Ectodermal cell (in vitro differentiated cells): ENCODE measurements at regions not wholly inside any gene's neighbourhood (a gene's known extent, or its start where the extent isn't known, plus 50 kb on each side); places are given as distances from the start of the nearest gene placed in this dataset.
A peak's percentile ranks its signal among the peaks of the same experiment; 100 is the strongest.
"Not testable (repeated sequence)": the region's sequence is repeated elsewhere in the genome, so short reads cannot be mapped to it uniquely, and the experiment has no call there.

Experiments
- H3K27ac ChIP-seq: 2 replicates; pipeline ENCODE4 v1.7.0; 2013; ENCODE audit warnings: mild to moderate bottlenecking, low read depth, low read length; ENCODE audit not compliant: insufficient read depth, poor library complexity, severe bottlenecking
- H3K27me3 ChIP-seq: 2 replicates; pipeline ENCODE4 v1.7.0; 2013; ENCODE audit warnings: mild to moderate bottlenecking, low read length; ENCODE audit not compliant: insufficient read depth, control insufficient read depth, poor library complexity, severe bottlenecking
- H3K36me3 ChIP-seq: one replicate; pipeline ENCODE4 v1.7.0; 2013; ENCODE audit warnings: low read length; ENCODE audit not compliant: control insufficient read depth, insufficient read depth
- H3K4me1 ChIP-seq: one replicate; pipeline ENCODE4 v1.7.0; 2013; ENCODE audit warnings: low read length; ENCODE audit not compliant: control insufficient read depth, insufficient read depth
- H3K4me3 ChIP-seq: 2 replicates; pipeline ENCODE4 v1.7.0; 2013; ENCODE audit warnings: low read depth, low read length, control low read depth; ENCODE audit not compliant: insufficient read depth
- H3K9me3 ChIP-seq: 2 replicates; pipeline ENCODE4 v1.7.0; 2013; ENCODE audit warnings: mild to moderate bottlenecking, low read length, moderate library complexity; ENCODE audit not compliant: control insufficient read depth
- whole genome bisulfite sequencing, 2 experiments: methylation state at CpG; one replicate each; pipeline ENCODE4 v1.1.7; 2013; ENCODE audit warnings: missing lambda C conversion rate in 2 of 2; 5-methylcytosine and 5-hydroxymethylcytosine counted together

GRCh38 chr1:143905214-143906179 lies 66.3 kb downstream of the FAM72C start:
- H3K4me3 ChIP-seq = peak overlapping the region; percentile 29
- H3K4me1 ChIP-seq, H3K27ac ChIP-seq, H3K27me3 ChIP-seq, H3K9me3 ChIP-seq, H3K36me3 ChIP-seq: not testable (repeated sequence)
- WGBS, 2 experiments = 2% methylated on average over 30 to 31 of the region's 62 CpGs

DNA sequence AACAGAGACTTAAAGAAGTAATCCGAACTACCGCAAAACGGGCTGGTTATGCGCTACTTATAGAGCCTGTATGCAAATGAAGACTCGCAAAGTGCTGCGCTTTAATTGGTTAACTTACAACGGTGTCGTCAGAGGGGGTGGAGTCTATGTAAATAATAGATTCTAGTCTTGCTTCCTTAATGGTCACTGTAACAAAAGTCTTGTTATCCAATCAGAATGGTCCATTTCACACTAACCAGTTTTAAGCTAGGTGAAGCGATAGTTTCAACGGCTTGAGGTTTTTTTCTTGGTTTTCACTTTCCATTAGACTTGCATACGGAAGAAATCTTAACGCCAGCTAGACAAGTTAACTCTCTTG lies 67.2 kb downstream of the FAM72C start:
- H3K9me3 ChIP-seq, H3K36me3 ChIP-seq, H3K27me3 ChIP-seq, H3K27ac ChIP-seq, H3K4me1 ChIP-seq: not testable (repeated sequence)
- peak overlapping the region; percentile 29 for H3K4me3 ChIP-seq
- WGBS, 2 experiments = 0 to 3% methylated on average over 2 to 4 of the region's 12 CpGs

- H3K9me3 ChIP-seq, H3K4me1 ChIP-seq, H3K27me3 ChIP-seq, H3K27ac ChIP-seq, H3K36me3 ChIP-seq: not testable (repeated sequence)
- H3K4me3 ChIP-seq = peak overlapping the region; percentile 29
- WGBS, 2 experiments = 17 to 19% methylated on average over 35 to 39 of the region's 48 CpGs
Observed at GRCh38 chr1:143903899-143904621, 67.7 kb downstream of the FAM72C start.

DNA sequence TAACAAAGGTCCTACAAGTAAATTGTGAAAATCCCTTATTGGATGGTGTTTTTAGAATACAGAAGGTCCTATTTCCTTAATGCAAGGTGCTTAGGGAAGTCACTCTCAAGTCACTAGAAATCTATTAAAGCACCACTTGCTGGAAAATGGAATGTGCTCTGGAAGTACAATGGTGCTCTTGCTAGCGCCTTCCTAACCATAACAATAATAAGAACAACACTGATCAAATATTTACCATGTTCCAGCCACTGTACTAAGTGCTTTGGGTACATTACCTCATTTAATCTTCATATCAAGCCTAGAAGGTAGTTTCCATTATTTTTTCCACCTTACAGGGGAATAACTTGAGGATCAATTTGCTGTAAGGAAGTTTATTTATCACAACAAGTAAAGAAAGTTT lies 75.4 kb downstream of the FAM72C start:
- H3K9me3 ChIP-seq, H3K36me3 ChIP-seq, H3K4me1 ChIP-seq, H3K27me3 ChIP-seq, H3K4me3 ChIP-seq, H3K27ac ChIP-seq: not testable (repeated sequence)
- no CpG with 5 or more reads among the region's 1 CpG for WGBS, 2 experiments

DNA sequence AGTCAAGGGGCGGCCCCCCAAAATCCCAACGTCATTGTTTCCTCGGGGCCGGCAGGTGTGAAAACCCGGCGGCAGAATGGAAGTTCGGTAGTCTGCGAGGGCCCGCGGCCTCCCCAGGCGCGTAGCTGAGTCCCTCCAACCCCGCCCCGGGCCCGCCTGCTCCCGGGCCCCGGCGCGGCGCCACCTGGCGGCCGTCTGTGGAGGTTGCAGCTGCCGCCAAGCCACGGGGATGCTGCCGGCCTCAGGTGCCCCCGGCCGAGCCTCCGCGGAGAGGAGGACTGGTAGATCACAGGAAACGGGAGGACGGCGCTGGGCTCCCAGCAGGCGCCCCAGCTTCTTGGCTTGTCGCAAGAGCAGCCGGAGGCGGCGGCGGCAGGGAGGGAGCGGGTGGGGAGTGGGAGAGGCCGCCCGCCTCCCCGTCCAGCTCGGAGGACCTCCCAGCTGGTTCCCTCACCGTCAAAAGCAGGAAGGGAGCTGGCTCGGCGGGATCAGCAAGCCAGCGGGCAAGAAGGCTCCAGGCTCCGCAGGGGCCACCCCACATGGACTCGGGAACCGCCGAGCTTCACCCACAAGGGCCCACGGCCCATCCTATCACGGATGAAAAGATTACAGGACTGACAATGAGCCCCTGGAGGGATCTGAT lies 86.7 kb downstream of the FAM72C start:
- H3K4me3 ChIP-seq = peak overlapping the region; percentile 26
- not testable (repeated sequence) for H3K4me1 ChIP-seq, H3K36me3 ChIP-seq, H3K27me3 ChIP-seq, H3K27ac ChIP-seq, H3K9me3 ChIP-seq
- WGBS, 2 experiments = 0% methylated on average over 18 to 21 of the region's 53 CpGs

DNA sequence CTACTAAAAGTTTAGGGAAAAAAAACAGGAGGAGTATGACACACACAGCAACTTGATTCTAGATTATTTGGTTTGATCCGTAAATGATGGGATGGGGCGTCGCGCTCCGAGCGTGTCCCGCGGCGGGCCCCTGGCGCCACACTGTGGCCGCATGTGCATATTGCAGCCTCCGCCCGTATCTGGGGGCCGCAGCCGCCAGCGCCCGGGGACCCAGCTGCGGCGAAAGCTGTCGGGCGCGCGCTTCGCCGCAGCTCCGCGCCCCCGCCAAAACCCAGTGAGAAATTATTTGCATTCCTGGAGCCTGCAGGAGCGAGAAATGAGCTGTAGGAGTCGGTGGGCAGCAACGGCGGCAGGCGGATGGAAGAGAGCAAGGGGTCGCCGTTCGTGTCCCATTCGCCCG lies 87.3 kb downstream of the FAM72C start:
- not testable (repeated sequence) for H3K9me3 ChIP-seq, H3K27ac ChIP-seq, H3K4me1 ChIP-seq, H3K27me3 ChIP-seq, H3K36me3 ChIP-seq
- peak overlapping the region; percentile 26 for H3K4me3 ChIP-seq
- 0% methylated on average over 23 to 24 of the region's 38 CpGs for WGBS, 2 experiments

DNA sequence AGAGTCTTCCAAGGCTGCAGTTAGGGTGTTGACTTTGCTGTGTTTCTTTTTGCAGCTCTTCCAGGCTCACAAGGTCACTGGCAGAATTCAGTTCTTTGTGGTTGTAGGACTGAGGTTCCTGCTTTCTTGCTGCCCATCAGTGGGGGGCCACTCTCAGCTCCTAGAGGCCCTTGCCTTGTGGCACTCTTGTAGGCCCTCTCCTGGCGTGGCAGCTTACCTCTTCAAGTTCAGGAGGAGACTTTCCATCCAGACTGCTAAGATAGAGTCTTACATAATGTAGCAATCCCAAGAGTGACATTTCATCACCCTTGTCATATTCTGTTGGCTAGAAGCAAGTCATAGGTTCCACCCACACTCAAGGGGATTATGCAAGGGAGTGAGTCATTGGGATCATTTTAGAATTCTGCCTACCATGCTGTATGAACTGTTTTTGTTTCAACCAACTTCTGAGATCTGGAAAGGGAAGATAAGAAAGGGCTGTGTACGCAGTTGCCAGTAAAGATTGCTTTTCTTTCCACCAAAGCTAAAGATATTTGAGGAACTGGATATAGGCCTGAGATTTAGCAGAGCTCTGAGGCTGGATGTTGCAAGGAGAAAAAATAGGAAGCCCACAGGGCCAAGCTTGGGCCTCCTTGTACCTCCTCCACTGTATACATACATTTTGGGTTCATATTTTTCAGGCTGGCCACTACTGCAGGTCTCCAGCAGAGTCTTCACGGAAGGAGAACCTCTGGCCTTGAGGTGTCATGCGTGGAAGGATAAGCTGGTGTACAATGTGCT lies 91.8 kb downstream of the FAM72C start:
- not testable (repeated sequence) for H3K27ac ChIP-seq, H3K4me1 ChIP-seq, H3K36me3 ChIP-seq, H3K9me3 ChIP-seq, H3K27me3 ChIP-seq, H3K4me3 ChIP-seq
- 100% methylated on average over 1 of the region's 4 CpGs for WGBS, 2 experiments

DNA sequence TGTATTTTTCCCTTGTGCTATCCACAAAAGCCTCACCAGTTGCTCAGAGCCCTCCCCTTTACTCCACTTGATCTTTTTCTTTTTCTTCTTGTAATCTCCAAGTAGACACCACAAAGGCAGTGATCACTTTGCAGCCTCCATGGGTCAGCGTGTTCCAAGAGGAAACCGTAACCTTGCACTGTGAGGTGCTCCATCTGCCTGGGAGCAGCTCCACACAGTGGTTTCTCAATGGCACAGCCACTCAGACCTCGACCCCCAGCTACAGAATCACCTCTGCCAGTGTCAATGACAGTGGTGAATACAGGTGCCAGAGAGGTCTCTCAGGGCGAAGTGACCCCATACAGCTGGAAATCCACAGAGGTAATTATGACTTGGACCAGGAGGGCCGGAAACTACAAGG lies 95.8 kb downstream of the FAM72C start:
- not testable (repeated sequence) for H3K27ac ChIP-seq, H3K27me3 ChIP-seq, H3K4me1 ChIP-seq, H3K9me3 ChIP-seq, H3K4me3 ChIP-seq, H3K36me3 ChIP-seq
- WGBS, 2 experiments = 100% methylated on average over 1 of the region's 5 CpGs; no CpG with 5 or more reads in 1 of the 2 experiments

- H3K36me3 ChIP-seq, H3K4me3 ChIP-seq, H3K9me3 ChIP-seq, H3K27me3 ChIP-seq, H3K27ac ChIP-seq, H3K4me1 ChIP-seq: not testable (repeated sequence)
- WGBS, 2 experiments = no CpG with 5 or more reads among the region's 2 CpGs
Observed at GRCh38 chr1:143874625-143875024, 97.2 kb downstream of the FAM72C start.

DNA sequence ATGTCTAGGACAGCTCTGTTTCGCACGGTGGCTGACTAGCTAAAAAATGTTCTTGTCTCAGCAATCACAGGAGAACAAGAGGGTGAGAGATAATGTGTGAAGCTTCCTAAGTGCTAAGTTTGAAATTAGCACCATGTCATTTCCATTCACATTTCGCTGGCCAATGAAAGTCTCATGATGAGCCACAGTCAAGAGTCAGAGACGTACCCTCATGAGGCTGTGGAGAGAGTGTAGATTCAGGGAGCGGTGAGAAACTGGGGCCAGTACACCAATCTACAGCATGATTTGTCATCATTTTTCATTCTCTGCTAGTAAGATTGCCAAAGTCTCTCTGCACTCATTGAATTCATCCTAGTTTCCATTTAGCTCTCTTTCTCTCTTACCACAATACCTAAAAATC lies 98.1 kb downstream of the FAM72C start:
- H3K27ac ChIP-seq, H3K4me1 ChIP-seq, H3K4me3 ChIP-seq, H3K36me3 ChIP-seq, H3K27me3 ChIP-seq, H3K9me3 ChIP-seq: not testable (repeated sequence)
- 86 to 91% methylated on average over 2 of the region's 5 CpGs for WGBS, 2 experiments
